Myocyte (in vitro differentiated cells): ENCODE measurements at regions not wholly inside any gene's neighbourhood (a gene's known extent, or its start where the extent isn't known, plus 50 kb on each side); places are given as distances from the start of the nearest gene placed in this dataset.
"Not testable (repeated sequence)": the region's sequence is repeated elsewhere in the genome, so short reads cannot be mapped to it uniquely, and the experiment has no call there.

Experiments
- DNase-seq: peaks from one replicate; pipeline ENCODE4 v3.0.0-alpha.2; 2012; ENCODE audit warnings: low read depth

DNA sequence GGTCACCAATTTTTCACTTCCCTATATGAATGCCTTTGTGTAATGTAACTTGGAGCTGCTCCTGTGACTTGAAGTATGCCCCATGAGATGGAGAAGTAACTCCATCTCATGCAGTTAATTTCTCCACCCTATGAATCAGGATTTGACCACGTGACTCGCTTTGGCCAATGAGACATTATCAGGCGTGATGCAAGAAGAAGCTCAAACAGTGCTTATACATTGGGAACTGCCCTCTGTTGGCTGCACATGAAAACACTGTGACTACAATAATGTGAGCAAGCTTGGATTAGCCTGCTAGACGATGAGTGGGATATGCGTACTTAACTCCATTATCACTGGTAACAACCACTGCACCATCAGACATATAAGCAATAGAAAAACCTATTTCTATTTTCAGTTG, 684.4 kb downstream of the PLA2G4A start:
- no peak for DNase-seq

DNA sequence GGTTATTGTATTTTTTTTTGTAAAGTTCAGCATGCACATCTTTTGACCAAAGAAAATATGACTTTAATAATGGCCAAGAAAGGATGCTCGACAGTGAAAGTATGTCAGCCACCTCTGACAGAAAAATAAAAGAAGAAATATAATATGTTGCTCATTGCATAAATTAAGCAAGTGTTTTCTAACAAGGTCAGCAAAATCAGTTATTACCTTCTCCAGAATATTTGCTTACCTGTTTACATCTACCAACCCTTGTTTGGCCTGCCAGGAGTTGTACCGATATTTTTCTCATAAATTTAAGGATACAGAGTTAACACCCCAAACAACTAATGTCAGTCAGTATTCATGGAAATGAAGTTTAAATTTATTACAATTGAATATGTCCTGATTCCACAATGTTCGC, 685.4 kb downstream of the PLA2G4A start:
- DNase-seq, result no peak

DNA sequence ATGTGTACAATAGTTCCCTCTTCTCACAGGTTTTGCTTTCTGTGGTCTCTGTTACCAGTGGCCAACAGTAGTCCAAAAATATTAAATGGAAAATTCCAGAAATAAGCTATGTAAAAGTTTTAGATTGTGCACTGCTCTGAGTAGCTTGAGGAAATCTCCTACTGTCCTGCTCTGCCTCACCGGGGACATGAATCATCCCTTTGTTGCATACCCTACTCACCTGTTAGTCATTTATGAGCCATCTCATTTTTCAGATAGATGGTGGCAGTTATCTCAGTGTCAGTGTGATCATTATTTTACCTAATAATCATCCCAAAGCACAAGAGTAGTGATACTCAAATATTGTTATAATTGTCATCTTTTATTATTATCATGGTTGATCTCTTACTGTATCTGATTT, 688.1 kb downstream of the PLA2G4A start:
- DNase-seq, result no peak

DNA sequence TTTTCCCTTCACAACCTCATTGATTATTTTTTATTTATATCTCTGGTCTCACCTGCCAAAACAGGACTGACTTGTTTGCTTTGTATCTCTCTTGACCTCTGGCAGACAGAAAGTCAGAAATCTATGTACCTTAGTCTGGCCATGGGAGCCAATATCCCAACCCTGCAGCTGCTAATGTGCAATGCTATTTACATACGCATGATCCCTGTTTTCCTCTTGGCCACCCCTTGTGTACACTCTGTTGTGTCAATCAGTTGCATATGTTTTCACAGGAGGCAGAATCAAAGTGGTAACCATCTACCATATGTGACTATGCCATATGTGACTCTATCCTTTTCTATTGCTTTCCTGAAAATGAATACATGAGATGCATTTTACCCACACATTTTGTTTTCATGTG, 688.8 kb downstream of the PLA2G4A start:
- DNase-seq, result no peak

DNA sequence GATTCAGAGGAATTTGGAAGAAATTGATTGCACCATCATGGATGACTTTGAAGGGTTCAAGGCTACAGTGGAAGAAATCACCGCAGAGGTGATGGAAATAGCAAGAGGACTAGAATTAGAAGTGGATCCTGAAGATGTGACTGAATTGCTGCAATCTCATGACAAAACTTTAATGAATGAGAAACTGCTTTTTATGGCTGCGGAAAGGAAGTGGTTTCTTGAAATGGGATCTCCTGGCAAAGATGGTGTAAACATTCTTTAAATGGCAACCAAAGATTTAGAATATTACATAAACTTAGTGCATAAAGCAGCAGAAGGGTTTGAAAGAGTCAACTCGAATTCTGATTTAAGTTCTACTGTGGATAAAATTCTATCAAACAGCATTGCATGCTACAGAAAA, 698.6 kb downstream of the PLA2G4A start:
- no peak for DNase-seq

DNA sequence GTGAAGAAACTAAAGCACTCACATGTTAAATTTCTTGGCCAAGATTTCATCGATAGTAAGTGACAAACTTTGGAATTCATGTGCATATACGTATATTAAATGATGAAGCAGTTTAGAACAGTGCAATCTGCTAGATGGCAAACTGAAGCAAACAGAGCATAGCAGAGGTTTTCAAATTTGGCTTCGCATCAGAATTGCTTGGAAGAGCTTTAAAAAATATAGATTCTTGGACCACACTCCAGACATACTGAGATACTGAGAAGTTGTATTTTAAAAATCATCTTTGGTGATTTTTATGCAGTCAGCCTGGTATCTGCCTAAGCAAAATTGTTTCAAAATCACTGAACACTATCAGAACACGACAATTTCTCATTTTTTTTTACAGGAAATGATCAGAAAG, 709.2 kb downstream of the PLA2G4A start:
- no peak for DNase-seq

DNA sequence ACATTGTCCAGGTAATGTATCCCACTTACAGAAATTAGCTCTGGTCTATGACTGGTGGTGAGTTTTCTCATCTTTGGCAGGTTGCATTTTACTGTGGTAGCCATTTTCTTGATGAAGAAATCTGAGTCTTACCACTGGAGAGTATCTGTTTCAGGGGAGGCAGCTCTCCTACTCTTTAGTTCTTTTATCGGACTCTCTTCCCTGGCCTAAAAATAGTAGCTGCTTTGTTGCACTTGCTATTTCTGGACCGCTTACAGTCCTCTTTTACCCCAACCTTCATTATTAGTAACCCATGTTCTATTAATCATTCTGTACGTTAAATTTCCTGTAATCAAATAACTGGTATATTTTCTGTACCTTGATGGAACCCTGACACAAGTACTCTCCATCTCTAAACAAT, 720.8 kb downstream of the PLA2G4A start:
- peak; percentile 22 for DNase-seq

DNA sequence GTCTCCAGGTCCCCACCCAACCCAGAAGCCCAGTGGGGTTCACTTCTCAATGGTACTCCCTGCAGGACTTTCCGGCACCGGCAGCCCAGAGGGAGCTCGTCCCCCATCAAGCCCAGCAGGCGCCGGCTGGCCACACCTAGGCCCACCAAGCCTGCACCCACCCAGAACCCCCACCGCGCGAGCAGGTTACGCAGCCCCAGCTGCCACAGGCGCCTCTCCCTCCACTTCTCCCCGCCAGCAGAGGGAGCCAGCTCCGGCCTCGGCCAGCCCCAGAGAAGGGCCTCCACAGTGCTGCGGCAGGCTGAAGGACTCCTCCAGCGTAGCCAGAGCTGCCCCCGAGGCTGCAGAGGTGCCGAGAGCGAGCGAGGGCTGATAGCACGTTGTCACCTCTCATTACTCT, 722.3 kb downstream of the PLA2G4A start:
- no peak for DNase-seq

DNA sequence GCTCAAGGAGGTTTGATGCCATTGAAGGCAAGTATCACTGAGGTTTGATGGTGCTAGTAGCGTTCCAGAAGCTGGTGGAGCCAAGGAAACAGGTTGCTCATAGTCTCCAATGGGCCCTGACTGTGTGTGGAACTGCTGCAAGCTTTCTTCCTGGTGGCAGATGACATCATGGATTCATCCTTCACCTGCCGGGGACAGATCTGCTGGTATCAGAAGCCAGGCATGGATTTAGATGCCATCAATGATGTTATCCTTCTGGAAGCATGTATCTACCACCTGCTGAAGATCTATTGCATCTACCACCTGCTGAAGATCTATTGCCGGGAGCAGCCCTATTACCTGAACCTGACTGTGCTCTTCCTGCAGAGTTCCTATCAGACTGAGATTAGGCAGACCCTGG, 734.4 kb downstream of the PLA2G4A start:
- DNase-seq, result no peak

DNA sequence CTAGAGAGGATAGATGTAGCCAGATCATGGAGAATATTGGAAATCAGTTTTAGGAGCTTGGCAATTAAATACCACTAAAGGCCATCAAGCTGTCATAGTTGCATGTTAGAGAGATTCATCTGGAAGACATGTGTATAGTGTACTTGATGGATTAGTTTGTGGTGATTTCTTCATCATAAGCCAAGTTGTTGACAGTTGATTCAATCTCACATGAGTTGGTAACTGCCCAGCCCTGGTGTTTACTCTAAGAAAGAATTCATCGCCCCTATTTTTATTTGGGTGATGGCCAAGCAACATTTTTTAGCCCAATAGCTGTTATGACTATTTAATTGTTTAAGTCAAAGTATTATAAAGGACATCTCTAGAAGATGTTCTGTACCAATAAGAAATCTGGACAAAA, 737.6 kb downstream of the PLA2G4A start:
- peak; percentile 34 for DNase-seq

DNA sequence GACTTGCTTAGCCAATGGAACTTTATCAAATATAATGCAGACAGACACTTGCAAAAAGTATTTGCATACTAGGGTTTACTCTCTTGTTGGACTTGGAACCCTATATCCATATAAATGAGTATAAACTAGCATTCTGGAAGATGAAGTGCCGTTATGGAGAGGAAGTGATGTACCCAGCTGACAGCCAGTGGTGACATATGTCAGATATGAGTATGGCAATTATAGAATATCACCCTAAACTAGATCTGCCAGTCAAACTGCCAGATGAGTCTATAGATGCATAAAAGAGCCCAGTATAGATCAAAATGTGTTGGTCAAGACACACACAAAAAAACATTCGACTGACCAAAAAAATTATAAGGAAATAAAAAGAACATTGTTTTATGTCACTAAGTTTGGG, 739.3 kb downstream of the PLA2G4A start:
- no peak for DNase-seq

DNA sequence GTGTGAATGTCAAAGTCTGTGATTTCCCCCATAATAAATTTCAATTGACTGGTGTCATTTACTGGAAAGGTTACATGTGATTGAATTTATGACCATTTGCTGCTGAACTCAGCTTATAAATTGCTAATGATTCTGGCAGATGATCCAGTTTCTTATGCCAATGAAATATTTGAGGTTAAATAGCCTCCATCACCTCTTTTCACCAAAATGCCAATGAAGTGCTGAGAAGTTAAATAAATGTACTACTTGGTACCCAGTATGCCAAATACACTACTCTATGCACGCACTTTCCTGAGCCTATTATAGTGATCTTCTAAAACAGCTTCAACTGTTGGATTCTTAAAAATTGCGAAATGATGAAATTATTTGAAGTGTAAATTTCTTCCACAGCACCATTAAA, 741.4 kb downstream of the PLA2G4A start:
- no peak for DNase-seq

DNA sequence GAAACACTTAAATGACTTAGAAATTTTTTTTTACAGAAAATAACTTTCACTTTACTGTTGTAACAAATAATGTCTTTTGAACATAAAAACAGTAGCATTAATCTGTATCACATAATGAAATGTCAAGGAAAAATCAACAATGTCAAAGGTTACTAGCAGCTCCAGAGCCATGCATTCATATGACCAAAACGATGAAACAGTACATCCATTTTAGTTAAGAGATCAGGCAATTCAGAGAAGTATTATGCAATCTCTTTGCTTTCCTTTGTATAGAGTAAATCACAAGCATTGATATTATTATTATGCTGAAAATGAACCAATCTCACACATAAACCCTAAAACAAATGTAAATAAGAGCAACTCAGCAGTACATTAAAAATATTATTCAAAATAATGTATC, 748.9 kb downstream of the PLA2G4A start:
- no peak for DNase-seq

DNA sequence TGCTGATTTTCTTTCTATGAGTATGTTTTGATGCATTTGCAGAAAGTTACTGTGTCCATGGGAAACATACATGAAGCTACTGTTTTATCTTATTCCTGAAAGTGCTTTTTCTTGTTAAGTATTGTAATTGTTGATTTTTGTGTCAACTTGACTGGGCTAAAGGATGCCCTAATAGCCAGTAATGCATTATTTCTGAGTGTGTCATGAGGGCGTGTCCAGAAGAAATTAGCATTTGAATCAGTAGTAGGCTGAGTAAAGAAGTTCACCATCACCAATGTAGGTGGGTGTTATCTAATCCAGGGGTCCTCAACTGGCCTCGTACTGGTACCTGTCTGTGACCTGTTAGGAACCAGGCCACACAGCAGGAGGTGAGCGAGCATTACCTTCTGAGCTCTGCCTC, 760.2 kb downstream of the PLA2G4A start:
- no peak for DNase-seq

DNA sequence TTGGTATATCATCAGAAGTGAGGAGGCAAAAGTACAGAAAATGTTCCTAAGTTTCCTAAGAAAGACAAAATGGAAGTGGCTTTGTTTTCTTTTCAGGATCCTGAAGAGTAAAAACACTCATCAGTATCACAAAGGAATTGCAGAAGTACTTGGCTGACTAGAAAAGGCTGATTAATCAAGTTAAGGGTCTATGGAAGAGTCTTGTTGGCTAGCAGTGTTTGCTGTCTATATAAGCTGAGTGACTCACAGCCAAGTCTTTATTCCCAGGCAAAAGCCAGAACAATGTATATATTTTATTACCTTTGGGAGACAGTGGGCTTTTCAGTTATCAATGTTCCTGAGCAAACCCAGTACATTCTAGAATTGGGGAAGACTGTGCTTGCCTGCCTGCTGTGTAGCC, 777.0 kb downstream of the PLA2G4A start:
- DNase-seq, result no peak

DNA sequence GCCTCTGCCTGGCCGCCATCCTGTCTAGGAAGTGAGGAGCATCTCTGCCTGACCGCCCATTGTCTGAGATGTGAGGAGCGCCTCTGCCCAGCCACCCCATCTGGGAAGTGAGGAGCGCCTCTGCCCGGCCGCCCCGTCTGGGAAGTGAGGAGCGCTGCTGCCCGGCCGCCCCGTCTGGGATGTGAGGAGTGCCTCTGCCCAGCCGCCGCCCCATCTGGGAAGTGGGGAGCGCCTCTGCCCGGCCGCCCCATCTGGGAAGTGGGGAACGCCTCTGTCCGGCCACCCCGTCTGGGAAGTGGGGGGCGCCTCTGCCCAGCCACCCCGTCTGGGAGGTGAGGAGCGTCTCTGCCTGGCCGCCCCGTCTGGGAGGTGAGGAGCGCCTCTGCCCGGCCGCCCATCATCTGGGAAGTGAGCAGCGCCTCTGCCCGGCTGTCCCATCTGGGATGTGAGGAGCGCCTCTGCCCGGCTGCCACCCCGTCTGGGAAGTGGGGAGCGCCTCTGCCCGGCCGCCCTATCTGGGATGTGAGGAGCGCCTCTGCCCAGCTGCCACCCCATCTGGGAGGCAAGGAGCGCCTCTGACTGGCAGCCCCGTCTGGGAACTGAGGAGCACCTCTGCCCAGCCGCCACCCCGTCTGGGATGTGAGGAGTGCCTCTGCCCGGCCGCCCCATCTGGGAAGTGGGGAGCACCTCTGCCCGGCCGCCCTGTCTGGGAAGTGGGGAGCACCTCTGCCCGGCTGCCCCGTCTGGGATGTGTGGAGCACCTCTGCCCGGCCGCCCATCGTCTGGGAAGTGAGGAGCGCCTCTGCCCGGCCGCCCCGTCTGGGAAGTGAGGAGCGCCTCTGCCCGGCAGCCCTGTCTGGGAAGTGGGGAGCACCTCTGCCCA, 787.3 kb downstream of the PLA2G4A start:
- DNase-seq, result not testable (repeated sequence)

DNA sequence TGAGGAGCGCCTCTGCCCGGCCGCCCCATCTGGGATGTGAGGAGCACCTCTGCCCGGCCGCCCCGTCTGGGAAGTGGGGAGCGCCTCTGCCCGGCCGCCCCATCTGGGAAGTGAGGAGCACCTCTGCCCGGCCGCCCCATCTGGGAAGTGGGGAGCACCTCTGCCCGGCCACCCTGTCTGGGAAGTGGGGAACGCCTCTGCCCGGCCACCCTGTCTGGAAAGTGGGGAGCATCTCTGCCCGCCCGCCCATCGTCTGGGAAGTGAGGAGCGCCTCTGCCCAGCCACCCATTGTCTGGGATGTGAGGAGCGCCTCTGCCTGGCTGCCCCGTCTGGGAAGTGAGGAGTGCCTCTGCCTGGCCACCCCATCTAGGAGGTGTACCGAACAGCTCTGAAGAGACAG, 788.1 kb downstream of the PLA2G4A start:
- DNase-seq, result not testable (repeated sequence)

DNA sequence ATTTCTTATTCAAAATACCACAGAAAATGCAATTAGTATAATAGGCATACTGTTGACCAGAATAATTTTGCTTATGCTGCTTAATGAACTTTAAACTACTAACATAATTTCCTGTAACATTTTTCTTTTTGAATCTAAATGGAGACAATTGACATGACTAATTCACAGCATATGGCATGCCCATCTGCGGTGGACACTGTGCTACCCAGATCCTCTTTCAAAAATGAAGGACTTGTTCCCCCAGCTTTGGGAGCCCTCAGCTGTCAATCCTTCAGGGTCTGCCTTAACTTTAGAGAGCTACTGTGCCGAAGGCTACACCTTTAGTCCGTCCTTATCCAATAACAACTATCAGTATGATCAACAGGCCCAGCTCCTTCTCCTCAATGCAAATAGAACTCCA, 789.0 kb downstream of the PLA2G4A start:
- peak; percentile 46 for DNase-seq

DNA sequence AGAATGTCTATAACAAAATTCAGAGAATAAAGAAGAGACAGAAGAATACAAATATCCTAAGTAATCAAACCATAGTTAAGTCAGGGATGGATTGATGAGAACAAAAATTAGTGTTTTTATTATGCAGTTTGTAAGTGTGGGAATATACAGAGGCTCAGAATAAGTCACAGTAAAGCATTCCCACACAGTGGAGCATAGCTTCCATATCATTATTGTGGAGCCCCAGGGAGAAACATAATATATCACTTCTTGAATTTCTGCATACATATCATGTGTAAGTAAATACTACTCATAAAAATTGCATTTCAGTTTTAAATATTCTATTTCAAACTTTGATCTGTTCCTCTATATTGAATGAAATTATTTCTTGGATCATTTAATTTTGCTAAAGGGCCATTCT, 790.4 kb downstream of the PLA2G4A start:
- DNase-seq, result no peak

DNA sequence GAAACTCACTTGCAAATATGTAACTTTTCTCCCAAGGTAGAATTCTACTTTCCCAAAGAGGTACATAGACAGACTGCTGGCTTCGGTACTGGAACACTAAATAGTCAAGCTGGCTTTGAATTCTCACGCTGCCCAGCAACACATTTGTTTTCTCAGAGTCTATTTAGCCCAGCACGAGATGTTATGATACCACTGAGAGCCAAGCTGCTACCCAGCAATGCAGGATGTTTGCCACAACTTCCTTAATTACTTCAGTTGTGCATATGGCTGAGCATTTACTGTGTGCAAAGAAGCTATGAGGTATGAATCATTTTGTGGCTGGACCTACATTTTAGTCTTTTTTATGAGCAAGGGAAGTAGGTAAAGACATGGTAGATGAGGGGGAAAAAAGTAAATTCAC, 793.2 kb downstream of the PLA2G4A start:
- peak; percentile 59 for DNase-seq

DNA sequence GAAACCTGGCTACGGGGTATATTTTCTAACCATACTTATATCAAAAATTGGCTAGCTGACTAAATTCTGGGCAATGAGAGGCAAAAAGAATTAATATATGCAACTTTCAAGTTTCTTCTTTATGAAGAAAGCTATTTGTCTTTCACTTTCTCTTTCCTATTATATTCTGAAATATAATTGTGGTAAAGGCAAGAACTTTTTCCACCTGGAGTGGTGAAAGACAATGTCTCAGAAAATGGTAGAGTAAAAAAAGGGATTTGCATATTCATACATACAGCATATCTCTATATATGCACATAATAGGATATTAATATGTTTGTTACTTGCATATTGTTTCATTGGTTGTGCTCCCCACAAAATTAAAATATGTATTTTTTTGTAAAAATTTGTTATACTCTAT, 793.8 kb downstream of the PLA2G4A start:
- DNase-seq, result no peak

DNA sequence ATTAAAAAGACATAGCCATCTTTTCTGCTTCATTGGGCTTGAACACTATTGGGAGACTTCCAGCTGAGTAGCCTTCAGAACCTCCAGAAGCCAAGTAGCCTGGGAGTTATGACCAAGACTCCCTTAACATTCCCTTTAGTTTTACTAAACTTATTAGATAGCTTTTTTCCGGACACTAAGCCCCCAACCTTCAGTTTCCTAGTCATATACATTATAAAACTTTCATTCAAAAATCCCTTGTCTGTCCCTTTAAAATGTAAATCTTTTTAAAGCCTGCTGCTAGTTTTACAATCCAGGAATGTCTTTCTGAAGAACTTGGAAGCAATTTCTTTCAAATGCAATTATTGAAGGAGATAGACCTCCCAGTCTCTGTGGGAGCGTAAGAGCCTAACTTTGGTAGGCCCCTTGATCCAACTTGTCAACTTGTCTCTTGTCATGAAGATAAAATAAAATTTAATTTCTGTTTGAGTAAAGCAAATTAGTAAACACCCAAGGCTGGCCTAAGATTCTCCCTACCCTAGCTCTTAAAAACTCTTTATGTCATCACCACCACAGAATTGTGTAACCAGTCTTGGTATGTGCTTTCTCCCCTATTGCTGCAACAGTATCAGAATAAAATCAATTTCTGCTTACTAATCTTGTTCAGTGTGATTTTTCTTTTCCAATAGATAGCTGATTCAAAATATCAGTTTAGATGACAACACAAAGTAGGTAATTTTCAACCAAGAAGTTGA, 796.2 kb downstream of the PLA2G4A start:
- no peak for DNase-seq

DNA sequence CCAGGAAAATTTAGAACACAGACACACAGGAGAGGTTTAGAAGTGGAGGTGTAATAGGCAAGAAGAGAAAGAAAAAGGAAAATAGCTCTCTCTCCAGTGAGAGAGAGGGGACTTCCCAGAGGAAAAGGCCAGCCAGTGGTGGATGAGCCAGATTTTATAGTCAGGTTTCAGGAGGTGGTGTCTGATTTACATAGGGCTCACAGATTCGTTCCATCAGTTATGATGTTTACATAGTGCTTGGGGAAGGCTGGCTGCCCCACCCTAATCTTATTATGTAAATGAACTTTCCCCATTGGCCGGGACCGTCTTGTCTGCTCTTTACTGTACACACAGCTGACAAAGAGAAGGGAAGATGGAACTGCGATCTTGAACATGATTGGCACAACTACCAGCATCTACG, 797.3 kb downstream of the PLA2G4A start:
- DNase-seq, result no peak
